HEK293 (cell line): ENCODE measurements at regions not wholly inside any gene's neighbourhood (a gene's known extent, or its start where the extent isn't known, plus 50 kb on each side); places are given as distances from the start of the nearest gene placed in this dataset.
"Not testable (repeated sequence)": the region's sequence is repeated elsewhere in the genome, so short reads cannot be mapped to it uniquely, and the experiment has no call there.

Source experiments
- CTCF ChIP-seq: fragments of 450-650 bp; formaldehyde crosslinking; IDR thresholded peaks from 2 replicates; pipeline ENCODE4 v1.5.1; 2016; ENCODE audit warnings: missing biosample characterization, missing genetic modification characterization
- HOXA7 ChIP-seq: sonication (generic); formaldehyde crosslinking; IDR thresholded peaks from 2 replicates; pipeline ENCODE4 v1.8.1; 2022; ENCODE audit warnings: missing genetic modification reagents, borderline replicate concordance
- ZFP37 ChIP-seq: fragments of 450-650 bp; formaldehyde crosslinking; IDR thresholded peaks from 2 replicates; pipeline ENCODE4 v1.5.1; 2016; ENCODE audit warnings: missing biosample characterization, missing genetic modification characterization
- ZNF114 ChIP-seq: fragments of 450-650 bp; formaldehyde crosslinking; IDR thresholded peaks from 2 replicates; pipeline ENCODE4 v1.5.0; 2017; ENCODE audit warnings: missing biosample characterization, missing genetic modification characterization
- ZNF133 ChIP-seq: fragments of 450-650 bp; formaldehyde crosslinking; IDR thresholded peaks from 2 replicates; pipeline ENCODE4 v1.5.1; 2016; ENCODE audit warnings: missing biosample characterization, missing genetic modification characterization
- ZNF350 ChIP-seq: fragments of 450-650 bp; formaldehyde crosslinking; IDR thresholded peaks from 2 replicates; pipeline ENCODE4 v1.5.0; 2017; ENCODE audit warnings: missing biosample characterization, mild to moderate bottlenecking, missing genetic modification characterization

GRCh38 chr20:50362177-50362576, 148.0 kb upstream of the PTPN1 start:
- not testable (repeated sequence) for TF ChIP-seq CTCF (tag by site-specific recombination); HOXA7 (CRISPR knock-in tag); ZNF350 (tag by site-specific recombination); ZFP37 (tag by site-specific recombination); ZNF133 (tag by site-specific recombination); ZNF114 (tag by site-specific recombination)
